ENCODE measurements at regions not wholly inside any gene's neighbourhood (a gene's known extent, or its start where the extent isn't known, plus 50 kb on each side); places are given as distances from the start of the nearest gene placed in this dataset.

GRCh38 chr20:54362283-54362682 is 113.1 kb upstream of the DOK5 start:
- DNase-seq: no peak

DNA sequence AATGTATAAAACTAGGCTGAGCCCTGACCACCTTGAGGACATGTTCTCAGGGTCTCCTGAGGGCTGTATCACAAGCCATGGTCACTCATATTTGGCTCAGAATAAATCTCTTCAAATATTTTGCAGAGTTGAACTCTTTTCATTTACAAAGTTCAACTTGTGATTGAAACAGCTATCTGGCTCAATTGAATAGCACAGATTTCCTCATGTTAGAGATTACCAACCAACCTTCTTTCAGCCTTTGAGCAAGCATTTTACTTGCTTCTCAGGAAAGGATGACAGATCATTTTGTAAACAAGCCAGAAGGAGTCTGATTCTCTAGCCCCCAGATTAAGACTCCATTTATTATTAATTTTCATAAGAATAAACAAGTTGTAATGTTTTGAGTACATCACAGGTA is 111.0 kb upstream of the DOK5 start:
- no peak for DNase-seq

- no peak for DNase-seq
These were observed 110.5 kb upstream of the DOK5 start for GRCh38 chr20:54364919-54365318.

DNA sequence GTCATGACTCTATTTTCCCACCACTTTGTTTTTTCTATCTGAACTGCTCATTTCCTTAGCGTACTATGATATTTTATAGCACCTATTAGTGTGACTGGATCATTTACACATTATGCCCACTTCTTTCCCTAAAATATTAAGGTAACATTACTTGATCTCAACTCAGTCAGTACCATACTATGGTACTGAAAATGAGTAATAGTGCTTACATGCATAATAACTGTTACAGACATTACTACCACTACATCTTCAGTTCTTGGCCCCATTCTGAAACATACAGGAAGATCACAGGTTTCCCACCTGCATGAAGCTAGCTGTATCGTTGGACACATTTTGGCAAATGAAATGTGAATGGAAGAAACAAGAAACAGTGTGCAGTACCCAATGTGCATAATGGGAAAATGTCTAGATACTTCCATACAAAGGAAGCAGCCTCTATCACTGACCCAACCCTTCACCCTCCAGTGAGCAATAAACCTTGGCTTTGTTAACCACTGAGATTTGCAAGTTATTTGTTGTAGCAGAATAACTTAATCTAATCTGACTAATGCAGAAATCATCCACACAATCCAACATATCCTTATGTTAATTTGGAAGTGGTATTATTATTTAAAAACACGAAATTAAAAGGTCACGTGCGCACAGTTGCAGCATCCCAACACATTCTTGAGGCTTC is 108.6 kb upstream of the DOK5 start:
- DNase-seq: no peak

- DNase-seq: peak in 5 of 56 donors; percentile 0 to 9 (median 2)
These were observed 106.8 kb upstream of the DOK5 start for GRCh38 chr20:54368570-54368969.

- DNase-seq: no peak
These were observed 103.1 kb upstream of the DOK5 start for GRCh38 chr20:54372313-54372712.

GRCh38 chr20:54377992-54378773 is 97.2 kb upstream of the DOK5 start:
- DNase-seq: no peak

DNA sequence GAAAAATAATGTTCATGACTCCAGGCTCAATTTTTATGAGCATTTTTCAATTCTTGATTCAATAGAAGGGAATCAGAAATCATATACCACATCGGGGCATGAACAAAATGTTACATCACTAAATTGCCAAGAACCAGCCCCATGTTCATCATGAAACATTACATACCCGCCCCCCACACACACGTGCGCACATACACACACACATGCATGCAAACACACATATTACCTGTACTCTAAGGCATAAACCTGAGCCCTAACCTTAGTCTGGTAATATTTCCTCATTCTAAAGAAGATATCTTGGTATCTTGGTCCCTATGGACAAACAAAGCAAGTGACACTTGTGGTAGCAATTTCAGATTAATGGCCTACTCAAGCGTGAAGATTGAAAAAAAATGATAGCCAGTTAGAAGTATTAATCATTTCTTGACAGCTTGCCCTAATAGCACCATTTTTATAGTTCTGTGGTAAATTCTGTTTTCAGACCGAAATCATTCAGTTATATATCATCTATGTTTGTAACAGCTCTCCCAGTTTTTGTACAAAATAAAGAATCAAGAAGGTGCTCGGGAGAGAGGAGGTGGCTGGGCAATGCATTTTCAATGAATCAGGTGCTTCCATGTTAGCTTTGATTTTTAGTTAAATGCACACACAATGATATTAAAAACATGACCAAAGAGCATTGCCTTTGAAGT is 95.4 kb upstream of the DOK5 start:
- no peak for DNase-seq

GRCh38 chr20:54382419-54382818 is 93.0 kb upstream of the DOK5 start:
- no peak for DNase-seq

DNA sequence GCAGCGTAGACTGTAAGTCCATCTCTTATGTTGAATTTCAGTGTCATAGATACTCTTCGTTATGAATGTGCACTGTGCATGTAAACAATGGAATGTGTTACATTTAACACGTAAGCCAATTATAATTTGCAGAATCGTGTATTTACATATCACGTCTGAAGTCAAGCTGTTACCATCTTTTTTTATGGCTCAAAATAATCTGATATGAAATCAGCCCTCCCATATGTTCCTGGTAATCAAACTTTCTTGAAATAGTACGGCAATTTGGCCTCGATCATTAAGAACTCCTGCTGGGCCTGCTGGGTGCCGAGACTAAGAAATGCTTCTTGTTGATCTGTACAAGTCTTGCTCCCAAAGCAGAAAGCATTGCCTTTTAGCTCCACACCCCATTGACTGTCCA is 89.6 kb upstream of the DOK5 start:
- no peak for DNase-seq

DNA sequence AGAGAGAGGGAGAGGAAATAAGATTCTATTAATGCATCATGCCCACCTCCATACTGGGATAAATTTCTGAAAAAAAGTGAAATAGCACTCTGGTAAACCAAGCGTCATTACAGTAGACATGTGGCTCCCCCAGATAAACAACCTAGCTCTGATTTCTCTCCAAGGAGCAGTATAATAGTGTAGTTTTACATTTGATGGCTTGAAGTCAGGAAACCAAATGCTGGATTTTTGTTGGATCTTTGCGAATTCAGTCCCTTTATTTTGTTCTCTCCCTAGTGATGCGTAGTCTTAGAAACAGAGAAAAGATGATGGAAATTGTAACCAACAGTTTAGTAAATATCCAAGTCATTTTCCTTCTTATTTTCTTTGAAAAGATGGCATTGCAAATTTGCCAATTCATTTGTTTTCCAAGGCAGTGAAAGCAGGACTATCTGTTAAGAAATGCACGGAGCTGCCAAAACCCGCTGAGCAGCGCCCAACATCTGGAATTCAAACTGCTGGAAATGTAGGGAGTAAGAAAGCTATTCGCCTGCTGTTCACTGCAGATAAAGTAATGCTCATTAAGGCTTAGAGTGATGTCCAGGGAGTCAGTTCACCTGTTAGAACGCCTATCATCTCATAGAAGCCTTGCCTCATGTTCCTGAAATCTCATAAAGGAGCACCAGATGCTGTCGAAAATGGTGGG is 85.7 kb upstream of the DOK5 start:
- no peak for DNase-seq

DNA sequence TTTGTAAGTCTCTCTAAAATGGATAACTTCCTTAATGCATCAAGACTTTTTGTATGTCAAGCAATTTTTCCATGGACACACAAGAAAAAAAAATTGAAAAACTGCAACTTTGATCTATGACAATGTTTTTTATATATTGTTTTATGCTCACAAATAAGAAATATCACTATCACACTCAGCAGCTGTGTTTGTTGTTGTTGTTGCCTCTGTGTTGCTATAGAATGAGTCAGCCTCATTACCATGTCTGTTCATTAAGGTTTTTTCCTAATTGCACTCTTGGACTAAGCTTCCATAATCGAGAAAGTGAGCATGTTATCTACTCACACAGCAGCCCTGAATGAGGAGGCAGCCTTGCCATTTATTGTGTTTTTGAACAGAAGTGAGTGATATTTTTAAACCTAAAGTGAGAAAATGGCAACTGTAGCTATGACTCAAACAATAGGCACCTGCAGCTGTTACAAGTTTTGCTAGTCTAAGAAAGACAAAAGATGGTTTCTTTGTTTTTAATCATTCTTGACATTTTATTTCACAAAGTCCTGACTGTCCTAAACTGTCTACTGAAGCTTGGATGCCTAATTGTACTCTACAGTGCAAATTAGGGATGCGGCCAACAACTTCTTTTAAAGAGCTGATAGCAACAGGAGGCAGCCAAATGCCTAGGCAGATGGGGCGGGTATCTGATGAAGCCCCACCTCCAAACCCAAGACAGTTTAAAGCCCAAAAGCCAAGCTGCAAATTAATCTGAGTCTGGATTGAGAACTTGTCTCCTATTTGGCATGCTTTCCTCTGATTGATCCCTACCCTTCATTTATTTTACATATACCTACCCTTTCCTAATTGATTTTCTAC is 77.9 kb upstream of the DOK5 start:
- DNase-seq: no peak

GRCh38 chr20:54398814-54399213 is 76.6 kb upstream of the DOK5 start:
- no peak for DNase-seq

GRCh38 chr20:54405540-54405939 is 69.9 kb upstream of the DOK5 start:
- no peak for DNase-seq

DNA sequence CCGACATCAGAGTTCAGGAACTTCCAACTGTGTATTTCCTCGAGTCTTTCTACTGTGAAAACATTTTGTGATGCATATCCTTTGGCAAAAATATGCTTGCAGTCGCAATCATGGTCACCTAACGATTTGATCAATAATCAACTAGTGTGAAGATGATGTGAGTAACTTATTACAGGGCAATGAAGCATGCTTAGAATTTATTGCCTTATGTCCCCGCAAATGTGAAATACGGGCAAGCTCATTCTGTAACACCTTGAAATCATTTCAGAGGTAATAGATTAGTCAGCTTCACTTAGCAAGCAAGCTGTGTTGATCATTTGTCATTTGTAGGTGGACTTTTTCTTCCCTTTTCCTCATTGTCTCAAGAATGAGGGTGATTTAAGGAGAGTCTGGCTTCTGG is 67.9 kb upstream of the DOK5 start:
- no peak for DNase-seq

DNA sequence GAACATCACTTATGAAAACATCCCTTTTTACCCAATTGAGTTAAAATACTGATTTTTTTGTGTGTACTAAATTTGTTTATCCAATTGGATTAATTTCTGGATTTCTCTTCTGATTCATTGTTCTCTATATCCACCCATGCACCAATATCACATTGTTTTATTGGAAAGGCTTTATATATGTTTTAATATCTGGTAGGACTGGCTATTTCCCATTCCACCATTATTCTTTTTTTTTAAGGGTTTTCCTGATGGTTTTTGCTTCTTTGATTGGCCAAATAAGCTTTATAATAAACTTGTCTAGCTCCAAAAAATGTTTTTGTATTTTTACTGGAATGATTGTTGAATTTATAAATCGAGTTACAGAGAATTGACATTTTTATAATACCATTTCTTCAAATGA is 59.4 kb upstream of the DOK5 start:
- no peak for DNase-seq

DNA sequence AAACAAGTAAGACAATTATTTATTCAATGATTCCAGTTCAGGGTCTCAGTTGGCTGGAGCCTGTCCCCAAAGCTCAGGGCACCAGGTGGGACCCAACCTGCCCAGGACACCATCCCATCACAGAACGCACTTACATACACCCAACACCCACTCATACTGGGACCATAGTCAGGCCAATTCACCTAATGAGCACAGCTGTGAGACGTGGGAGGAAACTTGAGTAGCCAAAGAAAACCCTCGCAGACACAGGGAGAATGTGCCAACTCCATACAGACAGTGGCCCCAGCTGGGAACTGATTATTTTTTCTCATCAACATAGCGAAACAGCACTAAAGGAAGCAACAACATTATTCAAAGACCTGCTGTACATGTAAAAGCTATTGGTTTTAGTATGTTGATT is 58.6 kb upstream of the DOK5 start:
- DNase-seq: no peak

DNA sequence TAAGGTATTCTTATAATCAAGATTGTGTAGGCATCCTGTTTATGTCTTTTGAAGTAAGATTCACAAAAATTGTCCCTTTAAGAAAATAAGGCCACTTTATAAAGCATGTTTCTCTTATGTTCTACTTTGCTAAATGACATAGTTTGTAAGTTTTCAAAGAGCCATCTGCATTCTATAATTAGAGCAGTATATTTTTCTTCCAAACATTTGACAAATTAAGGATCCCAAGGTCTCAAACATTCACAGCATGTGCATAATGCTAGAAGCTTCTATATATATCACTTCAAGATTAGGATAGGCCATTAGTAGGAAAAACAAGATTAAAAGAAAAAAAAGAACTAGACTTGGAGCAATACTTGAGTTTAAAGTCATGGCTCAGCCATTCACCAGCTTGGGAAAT is 55.9 kb upstream of the DOK5 start:
- DNase-seq: no peak

Measured in amygdala (tissue), 56 donors.